Panc1 (cell line): ENCODE measurements at regions not wholly inside any gene's neighbourhood (a gene's known extent, or its start where the extent isn't known, plus 50 kb on each side); places are given as distances from the start of the nearest gene placed in this dataset.

ENCODE experiments used
- CTCF ChIP-seq: fragments of 450-650 bp; IDR thresholded peaks from 2 replicates; pipeline ENCODE4 v1.5.1; 2017; ENCODE audit warnings: mild to moderate bottlenecking
- SIN3A ChIP-seq: IDR thresholded peaks from 2 replicates; pipeline ENCODE4 v1.6.1; 2012; ENCODE audit warnings: low read depth, mild to moderate bottlenecking, low read length, moderate library complexity, borderline replicate concordance; ENCODE audit not compliant: insufficient read depth

GRCh38 chr10:16348891-16349290 is 87.9 kb upstream of the PTER start:
- TF ChIP-seq CTCF (no peak), SIN3A (no peak)
